VCaP (cell line): ENCODE measurements at regions not wholly inside any gene's neighbourhood (a gene's known extent, or its start where the extent isn't known, plus 50 kb on each side); places are given as distances from the start of the nearest gene placed in this dataset.
A peak's percentile ranks its signal among the peaks of the same experiment; 100 is the strongest.

Experiments used
- H3K27ac ChIP-seq: fragments of 450-650 bp; 2 replicates; pipeline ENCODE4 v1.5.1; 2017
- CTCF ChIP-seq: fragments of 450-650 bp; conservative IDR thresholded peaks from 2 replicates; pipeline ENCODE4 v1.5.1; 2017; ENCODE audit warnings: mild to moderate bottlenecking, moderate library complexity

- no peak for TF ChIP-seq CTCF
Measured at GRCh38 chr12:14153803-14154202, 172.4 kb upstream of the GRIN2B start.

GRCh38 chr12:14156606-14157005 is 175.2 kb upstream of the GRIN2B start:
- H3K27ac ChIP-seq, result no peak overlapping the region
- TF ChIP-seq CTCF, result no peak

More at GRCh38 chr12:14153803-14154202, 172.4 kb upstream of the GRIN2B start:
- H3K27ac ChIP-seq, result no peak overlapping the region

- no peak for TF ChIP-seq CTCF
- H3K27ac ChIP-seq, result no peak overlapping the region
Measured at GRCh38 chr12:14157088-14157747, 175.8 kb upstream of the GRIN2B start.

GRCh38 chr12:14164266-14164665 is 182.9 kb upstream of the GRIN2B start:
- no peak for TF ChIP-seq CTCF
- H3K27ac ChIP-seq, result no peak overlapping the region

GRCh38 chr12:14167005-14167628 is 185.7 kb upstream of the GRIN2B start:
- H3K27ac ChIP-seq, result no peak overlapping the region
- peak; percentile 97 for TF ChIP-seq CTCF

GRCh38 chr12:14169281-14169680 is 187.9 kb upstream of the GRIN2B start:
- no peak for TF ChIP-seq CTCF
- no peak overlapping the region for H3K27ac ChIP-seq

GRCh38 chr12:14171106-14171505 is 189.7 kb upstream of the GRIN2B start:
- TF ChIP-seq CTCF, result no peak
- H3K27ac ChIP-seq, result no peak overlapping the region
